NCI-H2227 (cell line): ENCODE measurements at regions not wholly inside any gene's neighbourhood (a gene's known extent, or its start where the extent isn't known, plus 50 kb on each side); places are given as distances from the start of the nearest gene placed in this dataset.
"Not testable (repeated sequence)": the region's sequence is repeated elsewhere in the genome, so short reads cannot be mapped to it uniquely, and the experiment has no call there.

Experiments used
- DNase-seq: peaks from one replicate; lab custom pipeline; 2025; ENCODE audit not compliant: unreplicated experiment; lab: John Stamatoyannopoulos, UW

GRCh38 chr3:14252321-14253021 is 73.9 kb downstream of the LSM3 start:
- no peak for DNase-seq

DNA sequence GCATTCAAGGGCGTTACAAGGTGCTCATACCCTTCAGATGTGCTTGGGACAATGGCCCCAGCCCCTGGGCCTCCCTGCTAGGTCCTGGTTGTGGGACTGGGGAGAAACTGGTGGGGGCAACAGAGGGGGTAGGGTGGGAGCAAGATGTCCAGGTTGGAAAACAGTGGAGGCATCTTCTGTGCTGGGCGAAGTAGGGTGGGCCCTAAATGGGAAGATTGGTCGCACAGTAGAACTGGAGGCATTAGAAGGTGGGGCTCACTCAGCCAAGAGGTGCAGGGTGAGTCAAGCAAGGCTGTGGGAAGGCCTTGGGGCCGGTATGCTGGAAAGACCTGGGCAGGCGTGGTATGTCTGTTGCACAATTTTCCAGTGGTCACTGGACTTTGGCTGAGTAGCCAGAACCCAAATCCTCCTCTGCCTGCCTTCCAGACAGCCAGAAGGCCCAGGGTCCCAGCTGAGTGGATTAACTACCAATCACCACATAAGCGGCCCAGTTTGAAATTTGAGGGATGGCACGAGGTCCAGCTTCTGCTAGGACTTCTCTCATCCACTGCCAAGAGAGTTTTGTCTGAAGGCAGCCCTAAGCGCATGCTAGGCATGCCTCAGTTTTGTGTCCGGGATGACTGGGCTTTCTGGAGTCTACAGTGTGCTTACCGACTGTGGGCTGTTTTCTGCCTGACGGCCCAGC is 74.5 kb downstream of the LSM3 start:
- no peak for DNase-seq

GRCh38 chr3:14253707-14254382 is 75.2 kb downstream of the LSM3 start:
- DNase-seq, result no peak

DNA sequence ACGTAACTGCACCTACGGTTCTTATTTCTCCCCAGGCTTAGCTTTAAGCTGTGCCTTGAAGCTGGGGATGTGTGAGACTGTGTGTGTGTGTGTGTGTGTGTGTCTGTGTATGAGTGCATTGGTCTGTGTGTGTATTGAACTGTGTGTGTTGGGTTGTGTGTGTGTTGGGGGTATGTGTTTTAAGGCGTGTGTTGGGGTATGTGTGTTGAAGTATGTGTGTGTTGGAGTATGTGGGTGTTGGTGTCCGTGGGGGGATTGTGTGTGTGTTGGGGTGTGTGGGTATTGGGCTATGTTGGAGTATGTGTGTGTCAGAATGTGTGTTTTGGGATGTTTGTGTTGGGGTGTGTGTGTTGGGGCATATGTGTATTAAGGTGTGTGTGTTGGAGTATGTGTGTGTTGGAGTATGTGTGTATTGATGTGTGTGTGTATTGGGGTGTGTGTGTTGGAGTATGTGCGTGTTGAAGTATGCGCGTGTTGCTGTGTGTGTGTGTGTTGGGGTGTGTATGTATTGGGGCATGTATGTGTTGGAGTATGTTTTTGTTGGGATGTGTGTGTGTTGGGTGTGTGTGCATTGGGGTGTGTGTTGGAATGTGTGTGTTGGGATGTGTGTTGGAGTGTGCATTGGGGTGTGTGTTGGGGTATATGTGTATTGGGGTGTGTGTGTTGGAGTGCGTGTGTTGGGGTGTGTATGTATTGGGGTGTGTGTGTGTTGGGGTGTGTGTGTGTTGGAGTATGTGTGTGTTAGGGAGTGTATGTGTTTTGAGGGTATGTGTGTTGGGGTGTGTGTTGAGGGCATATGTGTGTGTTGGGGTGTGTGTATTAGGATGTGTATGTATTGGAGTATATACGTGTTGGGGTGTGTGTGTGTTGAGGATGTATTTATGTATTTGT is 76.4 kb downstream of the LSM3 start:
- no peak for DNase-seq

GRCh38 chr3:14256046-14256445 is 77.4 kb downstream of the LSM3 start:
- peak; percentile 7 for DNase-seq

- no peak for DNase-seq
These were observed 78.1 kb downstream of the LSM3 start for GRCh38 chr3:14256561-14257342.

DNA sequence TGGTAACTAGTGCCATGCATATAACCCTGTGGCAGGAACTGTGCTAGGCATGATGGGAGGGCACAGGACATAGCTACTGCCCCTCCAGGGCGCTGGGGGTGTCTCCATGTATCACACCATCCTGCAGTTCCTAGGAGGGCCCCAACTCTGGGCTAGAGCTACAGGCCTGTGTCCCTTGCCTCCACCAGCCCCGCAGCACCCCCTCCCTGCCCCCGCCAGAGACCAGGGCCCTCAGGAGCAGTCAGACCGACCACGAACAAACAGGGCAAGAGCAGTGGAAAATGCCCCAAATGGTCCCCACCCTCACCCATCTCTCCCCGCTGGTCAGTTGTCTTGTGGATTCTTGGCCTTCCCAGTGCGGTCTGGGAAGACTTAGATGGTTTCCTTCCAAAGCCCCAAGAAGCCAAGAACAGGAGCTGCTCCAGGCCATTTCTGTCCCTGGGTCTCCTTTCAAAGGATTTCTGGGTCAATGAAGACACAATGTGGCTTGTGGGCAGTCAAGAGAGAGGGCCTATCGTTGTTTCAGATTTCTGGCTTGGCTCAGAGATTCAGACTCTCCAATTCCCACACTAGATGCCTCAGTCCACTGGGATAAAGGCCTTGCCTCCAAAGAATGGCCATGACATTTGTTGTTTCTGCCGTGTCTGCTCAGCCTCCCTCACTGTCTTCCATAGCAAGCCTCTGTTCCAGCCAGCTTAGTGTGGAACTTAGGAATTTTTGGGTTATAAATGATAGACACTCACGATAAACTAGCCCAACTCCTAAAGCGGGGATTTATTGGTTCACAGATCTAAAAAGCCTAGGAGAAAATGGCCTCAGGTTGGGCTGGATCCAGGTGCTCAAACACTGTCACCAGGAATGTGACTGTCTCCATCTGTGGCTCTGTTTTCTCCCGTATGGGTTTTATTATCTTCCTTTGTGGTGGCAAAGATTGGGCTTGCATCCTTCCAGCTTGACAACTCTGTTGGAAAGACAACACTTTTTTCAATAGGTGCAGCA is 80.6 kb downstream of the LSM3 start:
- DNase-seq, result no peak

DNA sequence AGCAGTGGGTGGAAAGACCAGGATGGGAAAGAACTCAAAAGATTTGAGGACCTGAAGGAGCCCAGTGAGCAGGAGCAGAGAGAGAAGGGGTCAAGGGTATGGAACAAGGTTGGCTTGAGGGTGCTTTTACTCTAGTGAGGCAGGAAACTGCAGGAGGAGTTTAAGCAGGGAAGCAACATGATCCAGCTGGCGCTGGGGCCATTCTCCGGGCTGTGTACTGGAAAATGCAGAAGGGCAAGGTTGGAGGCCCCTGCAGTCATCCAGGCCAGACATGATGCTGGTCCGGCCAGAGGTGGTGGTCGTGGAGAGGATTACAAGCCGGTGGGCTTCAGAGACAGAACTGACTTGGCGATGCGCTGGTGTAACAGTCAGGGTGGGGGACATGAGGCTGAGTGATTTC is 81.8 kb downstream of the LSM3 start:
- no peak for DNase-seq

DNA sequence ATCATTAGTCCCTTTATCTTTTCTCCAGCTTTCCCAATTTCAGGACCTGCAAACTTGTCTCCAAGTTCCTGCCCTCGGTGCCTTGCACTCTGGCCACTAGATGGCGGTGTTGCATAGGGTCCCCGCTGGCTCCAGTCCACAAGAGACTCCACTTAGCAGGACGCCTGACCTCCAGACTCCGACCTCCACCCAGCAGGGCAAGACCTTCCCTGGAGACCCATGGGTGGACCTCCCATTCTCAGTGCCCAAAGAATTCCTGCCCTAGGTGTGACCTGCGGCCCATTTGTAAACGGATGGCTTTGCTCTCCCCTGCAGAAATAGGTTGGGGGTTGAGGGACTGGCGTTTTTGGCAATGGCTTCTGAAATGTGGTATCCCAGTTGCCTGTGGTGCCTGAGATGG is 82.6 kb downstream of the LSM3 start:
- DNase-seq, result peak; percentile 60

- peak; percentile 10 for DNase-seq
These were observed 83.6 kb downstream of the LSM3 start for GRCh38 chr3:14262212-14262611.

DNA sequence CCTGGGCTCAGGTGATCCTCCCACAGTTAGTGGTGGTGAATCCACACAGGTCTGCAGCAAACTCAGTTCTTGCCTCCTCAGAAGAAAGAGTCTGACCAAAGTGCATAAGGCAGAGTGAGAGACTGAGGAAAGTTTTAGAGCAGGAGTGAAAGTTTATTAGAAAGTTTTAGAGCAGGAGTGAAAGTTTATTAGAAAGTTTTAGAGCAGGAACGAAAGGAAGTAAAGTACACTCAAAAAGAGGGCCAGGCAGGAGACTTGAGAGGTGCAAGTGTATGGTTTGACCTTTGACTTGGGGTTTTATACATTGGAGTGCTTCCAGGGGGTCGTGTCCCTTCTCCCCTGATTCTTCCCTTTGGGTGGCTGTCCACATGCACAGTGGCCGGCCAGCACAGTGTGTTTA is 84.2 kb downstream of the LSM3 start:
- DNase-seq, result no peak

DNA sequence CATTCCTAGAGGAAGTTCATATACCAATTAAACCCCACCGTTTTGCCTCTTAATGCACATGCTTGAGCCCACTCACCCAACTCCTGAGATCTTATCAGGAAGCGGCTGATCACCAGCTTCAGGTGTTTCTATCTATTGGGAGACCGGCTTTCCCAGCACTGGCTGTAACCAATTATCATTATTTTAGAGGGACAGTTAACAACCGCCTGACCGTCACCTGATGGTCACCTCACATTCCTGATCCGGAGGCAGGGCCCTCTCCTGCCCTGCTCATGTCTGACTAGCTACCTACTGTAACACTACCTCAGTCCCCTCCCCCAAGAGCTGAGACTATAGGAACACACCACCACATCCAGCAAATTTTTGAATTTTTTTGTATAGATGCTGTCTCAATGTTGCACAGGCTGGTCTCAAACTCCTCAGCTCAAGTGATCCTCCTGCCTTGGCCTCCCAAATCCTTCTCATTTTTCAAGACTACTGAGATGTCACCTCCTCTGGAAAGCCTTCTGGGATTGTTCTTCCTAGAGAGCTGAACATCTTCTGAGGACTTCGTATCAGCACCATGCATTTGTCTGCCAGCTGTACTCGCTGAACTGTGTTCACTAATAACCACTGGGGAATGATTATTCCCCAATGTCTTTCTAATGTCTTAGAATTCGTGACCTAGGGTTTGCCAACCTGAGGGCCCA is 84.8 kb downstream of the LSM3 start:
- DNase-seq, result no peak

GRCh38 chr3:14265246-14265962 is 86.8 kb downstream of the LSM3 start:
- DNase-seq, result no peak

DNA sequence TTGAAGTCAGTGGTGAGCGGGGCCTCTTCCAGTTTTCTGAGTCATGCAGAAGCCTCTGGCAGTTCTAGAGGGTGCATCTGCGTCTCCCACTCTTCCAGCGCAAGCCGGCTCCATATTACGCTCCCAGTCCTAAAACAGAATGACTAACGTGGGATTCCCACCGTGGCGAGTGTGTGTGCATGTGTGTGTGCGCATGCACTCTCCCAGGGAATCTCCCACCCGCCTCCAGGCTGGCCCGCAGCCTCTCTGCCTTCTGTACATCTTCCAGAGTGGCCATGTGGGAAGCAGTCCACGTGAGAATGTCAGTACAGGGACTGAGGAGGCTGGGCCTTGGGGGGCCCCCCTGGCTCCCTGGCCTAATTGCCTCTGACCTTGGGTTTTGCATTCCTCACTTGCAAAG is 87.7 kb downstream of the LSM3 start:
- no peak for DNase-seq

DNA sequence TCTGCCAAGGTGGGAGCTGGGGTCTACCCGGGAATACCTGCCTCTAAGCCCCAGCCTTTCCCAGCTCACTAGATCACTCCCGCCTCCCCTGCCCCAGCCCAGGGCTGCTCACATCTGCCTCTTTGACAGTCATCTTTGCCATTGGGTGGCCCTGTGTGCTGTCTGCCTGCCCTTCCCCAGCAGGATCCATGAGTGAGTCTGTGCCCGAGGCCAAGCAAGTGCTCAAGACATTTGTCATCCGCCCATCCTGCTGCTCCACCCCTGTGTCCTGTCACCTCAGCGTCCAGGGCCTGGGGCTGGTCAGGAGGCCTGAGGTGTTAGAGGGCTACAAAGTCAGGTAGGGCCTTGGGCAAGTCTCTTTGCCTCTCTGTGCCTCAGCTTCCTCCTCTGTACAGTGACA is 89.4 kb downstream of the LSM3 start:
- no peak for DNase-seq

DNA sequence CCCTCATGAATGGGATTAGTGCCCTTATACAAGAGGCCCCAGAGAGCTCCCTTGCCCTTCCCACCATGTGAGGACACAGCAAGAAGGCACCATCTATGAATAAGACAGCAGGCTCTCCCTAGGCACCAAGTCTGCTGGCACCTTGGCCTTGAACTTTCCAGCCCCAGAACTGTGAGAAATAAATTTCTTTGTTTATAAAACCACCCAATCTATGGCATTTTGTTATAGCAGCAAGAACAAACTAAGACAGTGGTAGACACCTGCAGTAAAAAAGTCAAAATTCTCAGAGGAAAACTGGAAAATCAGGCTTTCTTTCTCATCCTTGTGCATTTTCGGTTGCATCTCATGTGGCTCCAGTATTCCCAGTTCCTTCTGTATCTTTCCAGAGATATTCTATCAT is 90.3 kb downstream of the LSM3 start:
- DNase-seq, result no peak

GRCh38 chr3:14272041-14272958 is 93.7 kb downstream of the LSM3 start:
- DNase-seq, result not testable (repeated sequence)
